ENCODE measurements at regions not wholly inside any gene's neighbourhood (a gene's known extent, or its start where the extent isn't known, plus 50 kb on each side); places are given as distances from the start of the nearest gene placed in this dataset.

- POLR2A ChIA-PET, result no interaction called here
- no peak for DNase-seq (ENCODE audit: low read depth, low spot score)
- CTCF ChIA-PET, result no interaction called here
- H3K4me3 ChIP-seq (ENCODE audit: low read depth, low read length), result no peak overlapping the region
- TF ChIP-seq, protein P1, sequence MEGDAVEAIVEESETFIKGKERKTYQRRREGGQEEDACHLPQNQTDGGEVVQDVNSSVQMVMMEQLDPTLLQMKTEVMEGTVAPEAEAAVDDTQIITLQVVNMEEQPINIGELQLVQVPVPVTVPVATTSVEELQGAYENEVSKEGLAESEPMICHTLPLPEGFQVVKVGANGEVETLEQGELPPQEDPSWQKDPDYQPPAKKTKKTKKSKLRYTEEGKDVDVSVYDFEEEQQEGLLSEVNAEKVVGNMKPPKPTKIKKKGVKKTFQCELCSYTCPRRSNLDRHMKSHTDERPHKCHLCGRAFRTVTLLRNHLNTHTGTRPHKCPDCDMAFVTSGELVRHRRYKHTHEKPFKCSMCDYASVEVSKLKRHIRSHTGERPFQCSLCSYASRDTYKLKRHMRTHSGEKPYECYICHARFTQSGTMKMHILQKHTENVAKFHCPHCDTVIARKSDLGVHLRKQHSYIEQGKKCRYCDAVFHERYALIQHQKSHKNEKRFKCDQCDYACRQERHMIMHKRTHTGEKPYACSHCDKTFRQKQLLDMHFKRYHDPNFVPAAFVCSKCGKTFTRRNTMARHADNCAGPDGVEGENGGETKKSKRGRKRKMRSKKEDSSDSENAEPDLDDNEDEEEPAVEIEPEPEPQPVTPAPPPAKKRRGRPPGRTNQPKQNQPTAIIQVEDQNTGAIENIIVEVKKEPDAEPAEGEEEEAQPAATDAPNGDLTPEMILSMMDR (IDR thresholded peaks at IDR 0.05; ENCODE audit: insufficient read depth, low read length, missing control alignments), result no peak
These were observed 2449.5 kb downstream of the TP53TG3F start for GRCh38 chr16:35908942-35909341.

GRCh38 chr16:35909351-35909954, 2450.0 kb downstream of the TP53TG3F start:
- ChIA-PET POLR2A (no interaction called here), CTCF (no interaction called here)
- no peak overlapping the region for H3K4me3 ChIP-seq (ENCODE audit: low read depth, low read length)

GRCh38 chr16:35910409-35910808, 2451.0 kb downstream of the TP53TG3F start:
- ChIA-PET POLR2A (no interaction called here), CTCF (no interaction called here)
- TF ChIP-seq, protein P1 (IDR thresholded peaks at IDR 0.05; ENCODE audit: insufficient read depth, low read length, missing control alignments), result no peak
- DNase-seq (ENCODE audit: low read depth, low spot score), result no peak
- no peak overlapping the region for H3K4me3 ChIP-seq (ENCODE audit: low read depth, low read length)

More at GRCh38 chr16:35909351-35909954, 2450.0 kb downstream of the TP53TG3F start:
- DNase-seq (ENCODE audit: low read depth, low spot score), result no peak
- TF ChIP-seq, protein P1 (IDR thresholded peaks at IDR 0.05; ENCODE audit: insufficient read depth, low read length, missing control alignments), result no peak

- TF ChIP-seq, protein P1 (IDR thresholded peaks at IDR 0.05; ENCODE audit: insufficient read depth, low read length, missing control alignments), result no peak
- no peak for DNase-seq (ENCODE audit: low read depth, low spot score)
- H3K4me3 ChIP-seq (ENCODE audit: low read depth, low read length), result no peak overlapping the region
- ChIA-PET CTCF (no interaction called here), POLR2A (no interaction called here)
These were observed 2452.5 kb downstream of the TP53TG3F start for GRCh38 chr16:35911899-35912298.

DNA sequence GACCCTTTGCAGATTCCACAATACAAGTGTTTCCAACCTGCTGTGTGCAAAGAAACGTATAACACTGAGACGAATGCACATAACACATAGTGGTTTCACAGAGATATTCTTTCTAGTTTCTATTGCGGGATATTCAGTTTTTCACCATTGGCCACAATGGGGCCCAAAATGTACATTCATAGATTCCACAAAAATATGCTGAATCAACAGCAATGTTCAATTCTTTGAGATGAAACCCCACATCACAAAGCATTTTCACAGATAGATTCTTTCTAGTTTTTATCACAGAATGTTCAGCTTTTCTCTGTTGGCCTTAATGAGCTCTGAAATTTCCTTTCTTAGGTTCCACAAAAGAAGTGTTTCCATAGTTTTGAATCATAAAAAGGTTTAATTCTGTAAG, 2472.3 kb downstream of the TP53TG3F start:
- CTCF ChIA-PET, result no interaction called here
- H3K4me3 ChIP-seq (ENCODE audit: low read depth, low read length), result no peak overlapping the region
- POLR2A ChIA-PET, result no interaction called here
- no peak for DNase-seq (ENCODE audit: low read depth, low spot score)
- TF ChIP-seq, protein P1 (IDR thresholded peaks at IDR 0.05; ENCODE audit: insufficient read depth, low read length, missing control alignments), result no peak

Measured in AG04449 (cell line).